HepG2 (cell line): ENCODE measurements at regions not wholly inside any gene's neighbourhood (a gene's known extent, or its start where the extent isn't known, plus 50 kb on each side); places are given as distances from the start of the nearest gene placed in this dataset.

Experiments
- CTCF ChIP-seq: sonication (generic); formaldehyde crosslinking; IDR thresholded peaks from 2 replicates; pipeline ENCODE4 v1.5.0; 2020; ENCODE audit warnings: mild to moderate bottlenecking, missing genetic modification reagents, moderate library complexity
- E2F5 ChIP-seq: sonication (generic); formaldehyde crosslinking; conservative IDR thresholded peaks from 2 replicates; pipeline ENCODE4 v1.4.0; 2020; ENCODE audit warnings: missing genetic modification reagents
- IRF9 ChIP-seq: sonication (generic); formaldehyde crosslinking; IDR thresholded peaks from 2 replicates; pipeline ENCODE4 v1.8.0; 2022; ENCODE audit warnings: missing genetic modification reagents, mild to moderate bottlenecking, borderline replicate concordance
- ZBTB8A ChIP-seq: sonication (generic); formaldehyde crosslinking; IDR thresholded peaks from 2 replicates; pipeline ENCODE4 v1.4.0; 2020; ENCODE audit warnings: mild to moderate bottlenecking, low read depth, missing genetic modification reagents, borderline replicate concordance
- ZNF343 ChIP-seq: sonication (generic); formaldehyde crosslinking; IDR thresholded peaks from 2 replicates; pipeline ENCODE4 v1.4.0; 2020; ENCODE audit warnings: mild to moderate bottlenecking, missing genetic modification reagents

- no peak for TF ChIP-seq IRF9 (CRISPR knock-in tag)
- TF ChIP-seq CTCF (CRISPR knock-in tag) = no peak
- TF ChIP-seq E2F5 (CRISPR knock-in tag) = no peak
- TF ChIP-seq ZBTB8A (CRISPR knock-in tag) = no peak
- no peak for TF ChIP-seq ZNF343 (CRISPR knock-in tag)
Observed at GRCh38 chr14:66025779-66026178, 460.4 kb upstream of the CCDC196 start.
